Upper lobe of left lung (tissue), 6 donors: ENCODE measurements at regions not wholly inside any gene's neighbourhood (a gene's known extent, or its start where the extent isn't known, plus 50 kb on each side); places are given as distances from the start of the nearest gene placed in this dataset.

Experiments used
- ATAC-seq, 2 donors: fragments of 200-7000 bp; cut with Tn5 transposase; one replicate each; pipeline ENCODE4 v1.9.1; 2022; ENCODE audit warnings: mild to moderate bottlenecking in 2 of 2, moderate library complexity in 2 of 2; ENCODE audit not compliant: low FRiP score in 2 of 2
- DNase-seq, 2 donors: peaks; one replicate each; pipeline ENCODE4 v3.0.0-alpha.2; 2019 to 2020
- H3K27ac ChIP-seq, 4 donors: fragments of 200-600 bp; sonication (generic); one replicate each; pipeline ENCODE4 v1.5.1; 2016 to 2019
- H3K27me3 ChIP-seq, 4 donors: fragments of 200-600 bp; sonication (generic); one replicate each; pipeline ENCODE4 v1.5.1; 2017 to 2019
- H3K36me3 ChIP-seq, 4 donors: fragments of 200-600 bp; sonication (generic); one replicate each; pipeline ENCODE4 v1.5.1; 2016 to 2019
- H3K4me1 ChIP-seq, 4 donors: fragments of 200-600 bp; sonication (generic); one replicate each; pipeline ENCODE4 v1.5.1; 2018 to 2019
- H3K4me3 ChIP-seq, 4 donors: fragments of 200-600 bp; sonication (generic); one replicate each; pipeline ENCODE4 v1.5.1; 2017 to 2019; ENCODE audit warnings: mild to moderate bottlenecking in 2 of 4, moderate library complexity in 1 of 4
- H3K9me3 ChIP-seq, 4 donors: fragments of 200-600 bp; sonication (generic); one replicate each; pipeline ENCODE4 v1.5.1; 2018 to 2019
- CTCF ChIP-seq, 6 experiments: fragments of 450-650 bp in 4 of 6; fragments of 200-600 bp in 2 of 6; sonication (generic) in 2 of 6; IDR thresholded peaks; one replicate each; pipeline ENCODE4 v1.5.1; 2016 to 2019; ENCODE audit warnings: antibody characterized with exemption in 6 of 6
- EP300 ChIP-seq, 4 donors: sonication (generic); formaldehyde crosslinking; IDR thresholded peaks; one replicate each; pipeline ENCODE4 v1.5.1; 2017; ENCODE audit warnings: antibody characterized with exemption in 4 of 4, control low read depth in 2 of 4
- POLR2A ChIP-seq, 4 donors: fragments of 450-650 bp; IDR thresholded peaks; one replicate each; pipeline ENCODE4 v1.5.1; 2016 to 2017; ENCODE audit warnings: antibody characterized with exemption in 4 of 4, mild to moderate bottlenecking in 2 of 4
- POLR2AphosphoS5 ChIP-seq, 2 donors: sonication (generic); formaldehyde crosslinking; IDR thresholded peaks; one replicate each; pipeline ENCODE4 v1.5.1; 2017; ENCODE audit warnings: antibody characterized with exemption in 2 of 2
- WGBS, 2 donors: methylation state at CpG; one replicate each; pipeline ENCODE4 v1.1.5; 2017 to 2018; 5-methylcytosine and 5-hydroxymethylcytosine counted together
- donor health status: DM: no; HTN: no; CAD: no; lungs with moderate emphysema.
- donor health status: DM: no; HTN: yes; CAD: no; lungs with severe emphysema.

DNA sequence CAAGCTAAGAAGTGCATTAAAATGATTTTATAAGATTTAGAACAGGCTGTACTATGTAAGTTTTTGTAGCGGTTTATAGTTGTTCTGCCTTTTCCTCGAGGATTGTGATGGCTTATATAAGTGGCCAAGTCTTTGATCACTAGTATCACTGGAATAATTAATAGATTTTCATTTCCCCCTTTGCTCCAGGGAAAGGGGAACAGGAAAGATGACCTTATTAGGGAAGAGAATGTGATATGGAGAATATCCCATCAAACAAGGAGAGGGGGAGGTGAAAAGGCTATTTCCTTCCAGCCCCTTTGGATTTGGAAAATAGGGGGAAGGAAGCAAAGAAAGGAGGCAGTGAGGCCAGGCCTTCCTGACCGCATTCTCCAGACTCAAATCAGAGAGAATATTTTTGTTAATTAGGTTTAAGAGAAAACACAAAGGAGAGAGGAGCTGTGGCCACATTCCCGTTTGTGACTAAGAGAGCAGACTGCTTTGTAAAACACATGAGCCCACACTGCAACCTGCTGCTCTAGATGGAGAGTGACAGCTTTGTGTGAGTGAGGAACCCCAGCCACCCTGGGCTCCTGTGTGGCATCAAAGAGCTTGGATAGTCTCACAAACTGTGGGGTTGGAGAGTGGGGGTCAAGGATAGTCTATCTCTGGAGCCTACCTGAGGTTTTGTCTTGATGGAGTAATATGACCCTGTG is 359.5 kb downstream of the DTWD2 start:
- no peaks in the 10 kb centered on the region for H3K27me3 ChIP-seq
- H3K4me1 ChIP-seq: no peaks in the 10 kb centered on the region
- no peaks in the 10 kb centered on the region for H3K9me3 ChIP-seq
- no peak for TF ChIP-seq POLR2A (IDR thresholded peaks at IDR 0.05)
- no peak for TF ChIP-seq CTCF (IDR thresholded peaks at IDR 0.05)
- no peak for TF ChIP-seq POLR2AphosphoS5 (IDR thresholded peaks at IDR 0.05)
- no peak for TF ChIP-seq EP300 (IDR thresholded peaks at IDR 0.05)
- ATAC-seq (no peak), DNase-seq (no peak)
- no peak overlapping the region for H3K4me3 ChIP-seq
- H3K36me3 ChIP-seq: no peaks in the 10 kb centered on the region
- 62 to 63% methylated on average over 4 of the region's 4 CpGs for WGBS, 2 donors
- H3K27ac ChIP-seq: no peak overlapping the region

DNA sequence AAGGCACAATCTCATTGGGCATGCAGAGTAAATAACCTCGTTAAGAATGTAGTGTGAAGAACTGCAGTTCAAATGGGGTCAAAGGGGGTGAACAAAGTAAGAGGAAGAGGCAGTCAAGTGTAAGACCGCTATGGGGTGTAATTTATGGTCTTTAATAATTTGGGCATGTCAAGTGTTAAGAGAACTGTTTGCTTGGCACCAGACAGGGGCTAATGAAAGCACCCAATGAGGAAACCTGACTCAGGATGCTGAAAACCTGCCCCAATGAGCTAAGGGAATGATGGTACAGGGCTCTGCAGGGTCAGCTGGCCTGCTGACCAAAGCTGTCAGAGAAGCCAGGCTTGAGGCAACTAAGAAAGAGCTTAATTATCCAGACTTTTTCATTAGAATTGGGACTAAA is 368.1 kb downstream of the DTWD2 start:
- Histone ChIP-seq H3K4me3 (no peak overlapping the region), H3K4me1 (peaks cover 0 to 2% (median 0%) of the 10 kb centered on the region in 4 donors), H3K9me3 (no peaks in the 10 kb centered on the region), H3K27ac (no peak overlapping the region), H3K27me3 (no peaks in the 10 kb centered on the region), H3K36me3 (no peaks in the 10 kb centered on the region)
- ATAC-seq: no peak
- TF ChIP-seq EP300 (IDR thresholded peaks at IDR 0.05) (no peak), POLR2A (IDR thresholded peaks at IDR 0.05) (no peak), CTCF (IDR thresholded peaks at IDR 0.05) (no peak), POLR2AphosphoS5 (IDR thresholded peaks at IDR 0.05) (no peak)
- no peak for DNase-seq
- WGBS, 2 donors: 34 to 38% methylated on average over 2 of the region's 2 CpGs

DNA sequence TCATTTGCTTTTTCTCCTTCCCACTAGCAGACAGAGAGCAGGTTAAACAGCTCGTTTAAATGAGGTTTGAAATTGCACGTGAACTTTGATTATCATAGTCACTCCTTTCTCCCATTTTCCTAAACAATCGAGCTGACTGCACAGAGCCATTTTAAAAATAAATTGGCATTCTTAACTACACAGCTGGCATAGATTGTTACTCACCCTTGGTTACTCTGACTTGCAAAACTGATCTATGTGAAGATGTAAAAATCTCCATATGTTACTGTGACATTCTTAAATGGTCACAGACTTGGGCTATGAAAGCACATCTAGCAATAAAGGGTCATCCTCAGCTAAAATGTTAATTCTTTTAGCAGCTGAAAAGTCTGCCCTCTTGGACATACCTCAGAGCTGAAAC is 368.5 kb downstream of the DTWD2 start:
- Histone ChIP-seq H3K27ac (no peak overlapping the region), H3K36me3 (no peaks in the 10 kb centered on the region), H3K27me3 (no peaks in the 10 kb centered on the region), H3K4me1 (peaks cover 0 to 2% (median 0%) of the 10 kb centered on the region in 4 donors), H3K4me3 (no peak overlapping the region), H3K9me3 (no peaks in the 10 kb centered on the region)
- DNase-seq (no peak), ATAC-seq (no peak)
- TF ChIP-seq CTCF (IDR thresholded peaks at IDR 0.05): no peak
- TF ChIP-seq POLR2AphosphoS5 (IDR thresholded peaks at IDR 0.05): no peak
- TF ChIP-seq EP300 (IDR thresholded peaks at IDR 0.05): no peak
- TF ChIP-seq POLR2A (IDR thresholded peaks at IDR 0.05): no peak
- WGBS, 2 donors: 41 to 49% methylated on average over 3 of the region's 3 CpGs

- WGBS, 2 donors: 39 to 73% methylated on average over 2 of the region's 2 CpGs
These were observed 372.1 kb downstream of the DTWD2 start for GRCh38 chr5:118616281-118616680.

More at GRCh38 chr5:118616281-118616680, 372.1 kb downstream of the DTWD2 start:
- H3K36me3 ChIP-seq: no peaks in the 10 kb centered on the region
- H3K27me3 ChIP-seq: no peaks in the 10 kb centered on the region
- H3K27ac ChIP-seq: no peak overlapping the region
- no peak for DNase-seq
- ATAC-seq: no peak
- TF ChIP-seq EP300 (IDR thresholded peaks at IDR 0.05) (no peak), POLR2A (IDR thresholded peaks at IDR 0.05) (no peak), POLR2AphosphoS5 (IDR thresholded peaks at IDR 0.05) (no peak), CTCF (IDR thresholded peaks at IDR 0.05) (no peak)
- peaks cover 0 to 2% (median 0%) of the 10 kb centered on the region in 4 donors for H3K4me1 ChIP-seq
- no peaks in the 10 kb centered on the region for H3K9me3 ChIP-seq
- H3K4me3 ChIP-seq: no peak overlapping the region
